GM19238 (cell line): ENCODE measurements at regions not wholly inside any gene's neighbourhood (a gene's known extent, or its start where the extent isn't known, plus 50 kb on each side); places are given as distances from the start of the nearest gene placed in this dataset.

Source experiments
- DNase-seq: peaks from one replicate; pipeline ENCODE4 v3.0.0; 2011; ENCODE audit warnings: low spot score; ENCODE audit not compliant: insufficient read length

GRCh38 chr13:34777089-34777913 lies 164.8 kb upstream of the NBEA start:
- DNase-seq, result no peak

GRCh38 chr13:34777914-34778303 lies 164.2 kb upstream of the NBEA start:
- no peak for DNase-seq

DNA sequence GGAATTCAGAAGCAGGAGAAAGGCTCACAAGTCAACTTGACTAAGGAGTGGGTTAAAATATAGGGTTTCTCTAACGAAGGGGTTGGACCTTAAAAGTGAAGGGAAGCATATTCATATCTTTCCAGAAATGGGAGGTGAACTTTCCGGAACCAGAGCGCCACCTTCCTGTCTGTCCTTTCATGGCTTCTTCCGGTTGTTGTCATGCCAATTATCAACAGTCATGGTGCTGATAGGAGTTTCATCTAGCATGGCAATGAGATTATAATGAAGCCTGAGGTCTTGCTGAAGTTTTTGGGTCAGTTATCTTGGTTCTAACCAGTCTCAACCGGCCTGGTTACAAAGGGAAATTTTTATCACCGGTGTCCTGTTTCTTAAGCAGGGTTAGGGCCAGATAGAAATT lies 162.9 kb upstream of the NBEA start:
- no peak for DNase-seq

DNA sequence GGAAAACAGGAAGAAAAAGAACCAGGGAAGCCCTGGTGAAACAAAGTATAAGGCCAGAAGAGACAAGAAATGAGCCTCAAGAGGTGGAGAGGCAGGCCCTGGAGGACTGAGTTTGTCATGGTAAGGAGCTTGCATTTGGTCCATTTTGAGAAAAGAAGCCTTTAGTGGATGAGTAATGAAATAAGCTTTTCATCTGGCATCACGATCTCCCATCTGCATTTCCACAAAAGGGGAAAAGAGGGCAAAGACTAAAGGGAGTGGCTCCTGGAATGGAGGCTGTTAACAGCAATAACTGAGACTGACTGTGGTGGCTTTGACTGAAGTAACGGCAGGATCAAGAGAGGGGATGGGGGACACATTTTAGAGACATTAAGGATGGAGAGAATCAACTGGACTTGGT lies 148.8 kb upstream of the NBEA start:
- no peak for DNase-seq

GRCh38 chr13:34803756-34804155 lies 138.3 kb upstream of the NBEA start:
- DNase-seq, result no peak

- no peak for DNase-seq
Observed at GRCh38 chr13:34805347-34805746, 136.7 kb upstream of the NBEA start.

- no peak for DNase-seq
Observed at GRCh38 chr13:34808649-34809048, 133.4 kb upstream of the NBEA start.

GRCh38 chr13:34810996-34811395 lies 131.1 kb upstream of the NBEA start:
- no peak for DNase-seq

DNA sequence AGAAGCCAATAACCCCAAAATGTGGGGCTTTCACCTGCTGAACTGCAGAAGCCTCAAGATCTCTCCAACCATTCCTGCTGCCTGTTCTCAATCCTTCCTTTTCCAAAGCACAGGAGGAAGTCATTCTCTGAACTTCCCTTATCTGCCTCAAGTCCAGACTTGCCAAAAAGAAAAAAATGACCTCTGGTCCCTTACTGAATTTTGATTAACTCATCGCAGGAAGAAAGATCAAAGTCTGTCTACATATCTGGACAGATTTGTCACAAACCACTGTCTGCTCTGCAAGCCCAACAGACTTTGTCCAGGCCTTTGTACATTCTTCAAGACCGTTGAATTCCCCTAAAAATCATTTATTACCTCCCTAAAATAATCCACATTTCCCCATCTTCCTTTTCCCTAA lies 126.5 kb upstream of the NBEA start:
- no peak for DNase-seq

DNA sequence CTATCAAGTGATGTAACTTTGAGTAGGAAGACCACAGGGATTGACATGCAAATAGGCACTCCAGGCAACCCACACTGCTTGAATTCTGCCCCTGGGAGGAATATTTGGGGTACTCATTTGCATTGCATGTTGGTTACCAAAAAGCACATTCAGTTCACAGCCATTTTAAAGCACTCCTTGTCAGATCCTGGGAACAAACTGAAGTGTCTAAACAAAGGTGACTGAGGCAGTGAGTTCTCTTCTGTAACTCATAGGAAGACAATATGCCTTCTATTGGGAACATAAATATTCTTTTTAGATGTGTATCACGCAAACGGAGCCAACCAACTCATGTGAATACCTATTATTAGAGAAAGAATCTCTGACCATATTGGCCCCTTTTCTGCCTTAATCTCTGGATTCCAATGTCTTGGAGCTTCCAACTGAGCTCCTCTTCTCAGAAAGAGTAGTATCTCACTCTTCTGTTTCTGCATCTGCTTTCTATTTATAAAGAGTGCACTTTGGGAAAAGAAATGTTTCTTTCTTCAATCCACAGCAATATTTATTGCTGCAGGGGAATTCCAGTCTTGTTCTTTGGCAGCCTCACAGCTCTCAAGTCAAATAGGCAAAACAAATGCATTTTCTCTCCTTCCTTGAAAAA lies 125.7 kb upstream of the NBEA start:
- DNase-seq, result no peak

DNA sequence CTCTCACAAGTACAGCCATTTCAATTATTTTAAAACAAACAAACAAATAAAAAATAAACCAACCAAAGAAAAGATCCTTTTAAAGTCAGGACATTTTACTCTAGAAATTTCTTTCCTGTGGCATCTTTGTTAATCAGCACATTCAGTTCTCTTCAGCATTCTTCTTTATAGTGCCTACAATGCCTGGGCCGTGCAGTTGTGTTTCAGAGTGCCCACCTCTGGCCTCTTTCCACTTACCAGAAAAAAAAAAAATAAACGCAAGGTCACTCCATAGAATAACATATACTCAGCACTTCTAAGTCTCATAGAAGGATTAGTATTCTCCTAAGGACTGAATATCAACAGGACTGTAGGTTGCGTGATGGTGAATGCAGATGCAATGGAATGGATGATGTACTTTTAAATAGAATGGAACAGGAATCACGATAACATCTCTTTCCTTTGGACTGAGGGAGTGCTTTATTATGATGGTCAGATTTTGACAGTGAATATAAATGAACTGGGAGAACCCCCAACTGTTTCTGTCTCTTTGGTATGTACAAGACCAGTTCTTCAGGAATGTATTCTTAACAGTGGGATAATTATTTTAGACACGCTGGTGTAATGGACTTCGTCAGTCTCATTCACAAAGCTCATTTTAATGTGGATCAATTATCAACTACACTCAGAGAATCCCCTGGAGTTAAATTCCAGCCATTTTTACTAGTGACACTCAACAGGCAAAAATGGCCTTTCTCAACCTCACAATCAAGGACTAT lies 125.0 kb upstream of the NBEA start:
- no peak for DNase-seq

DNA sequence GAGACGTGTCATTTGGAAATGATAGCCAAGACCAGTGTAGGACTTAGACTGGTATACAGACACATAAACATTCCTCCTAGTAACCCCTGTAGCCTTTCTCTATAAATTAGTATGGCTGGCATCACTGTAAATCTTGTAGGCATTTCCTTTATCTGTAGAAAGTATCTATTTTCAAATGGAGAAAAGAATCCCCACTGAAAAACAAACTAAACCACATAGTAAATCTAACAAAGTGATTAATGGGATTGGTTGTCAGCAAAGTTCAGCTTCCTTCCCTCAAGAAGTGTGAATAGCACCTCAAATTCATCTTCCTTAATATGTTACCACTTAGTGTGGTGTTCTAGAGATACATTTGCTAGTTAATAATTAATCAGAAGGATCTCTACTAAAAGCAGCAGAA lies 119.4 kb upstream of the NBEA start:
- no peak for DNase-seq

DNA sequence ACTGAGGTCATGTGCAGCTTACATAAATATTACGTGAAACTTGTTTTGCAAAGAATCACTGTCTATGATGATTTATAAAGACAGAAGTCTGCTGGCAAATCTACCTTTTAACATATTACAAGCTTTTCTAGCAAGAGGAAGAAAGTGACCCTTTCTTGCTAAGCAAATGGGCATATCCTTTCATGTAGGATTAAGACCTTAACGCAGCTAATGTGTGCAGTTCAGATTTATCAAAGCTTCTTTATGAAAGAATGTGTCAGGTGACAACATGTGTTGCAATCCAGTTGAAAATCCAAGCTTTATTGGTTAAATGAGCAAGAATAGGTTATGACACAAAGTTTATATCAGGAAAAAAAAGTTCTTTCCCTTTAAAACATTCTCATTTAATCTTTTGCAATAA lies 115.6 kb upstream of the NBEA start:
- DNase-seq, result no peak

DNA sequence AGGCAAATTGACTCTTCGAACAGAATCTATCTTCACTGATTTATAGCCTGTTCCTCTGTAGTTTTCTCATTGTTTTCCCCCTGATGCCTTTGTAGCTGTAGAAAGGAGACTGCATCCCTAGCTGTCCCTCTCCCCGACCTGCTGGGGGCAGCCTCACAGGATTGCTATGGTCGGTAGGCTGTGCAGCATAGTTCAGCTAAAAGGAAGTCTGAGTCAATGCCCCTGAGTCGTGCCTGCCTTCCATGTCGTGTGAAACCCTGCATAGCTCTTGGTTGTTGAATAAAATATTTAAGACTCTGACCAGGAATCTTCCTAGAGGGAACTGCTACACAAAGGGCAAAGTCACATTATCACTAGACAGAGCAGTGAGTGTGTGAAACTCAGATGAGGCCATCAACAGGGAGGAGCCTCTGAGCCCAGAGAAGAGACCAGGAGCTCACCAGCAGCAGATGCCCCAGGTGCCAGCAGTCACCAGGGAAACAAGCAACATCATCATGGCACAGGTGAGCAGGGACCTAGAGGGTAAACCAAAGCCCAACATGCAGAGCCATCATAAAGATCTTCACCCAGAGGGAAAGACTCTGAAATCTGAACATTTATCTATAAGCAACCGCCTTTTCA lies 108.4 kb upstream of the NBEA start:
- no peak for DNase-seq

GRCh38 chr13:34842466-34842865 lies 99.6 kb upstream of the NBEA start:
- no peak for DNase-seq

- no peak for DNase-seq
Observed at GRCh38 chr13:34847766-34848165, 94.3 kb upstream of the NBEA start.

GRCh38 chr13:34849406-34849805 lies 92.7 kb upstream of the NBEA start:
- DNase-seq, result no peak

DNA sequence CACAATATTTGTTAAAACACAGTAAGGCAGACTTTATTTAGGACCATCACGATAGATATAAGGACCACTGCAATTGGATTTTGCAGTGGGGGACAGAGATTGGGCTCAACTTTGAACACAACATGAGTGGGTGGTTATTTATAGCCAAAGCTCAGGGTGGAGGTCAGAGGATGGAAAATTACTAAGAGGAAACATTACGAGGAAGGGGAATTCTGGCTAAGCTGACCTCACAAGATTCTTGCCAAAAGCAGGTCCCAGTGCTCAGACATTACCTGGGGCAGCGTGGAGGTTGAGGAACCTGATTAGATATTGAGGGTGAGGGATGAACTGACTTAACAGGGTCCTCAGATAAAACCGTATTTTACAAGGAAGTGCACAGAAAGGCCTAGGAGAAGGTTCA lies 88.9 kb upstream of the NBEA start:
- DNase-seq, result no peak

GRCh38 chr13:34857558-34858325 lies 84.3 kb upstream of the NBEA start:
- no peak for DNase-seq

DNA sequence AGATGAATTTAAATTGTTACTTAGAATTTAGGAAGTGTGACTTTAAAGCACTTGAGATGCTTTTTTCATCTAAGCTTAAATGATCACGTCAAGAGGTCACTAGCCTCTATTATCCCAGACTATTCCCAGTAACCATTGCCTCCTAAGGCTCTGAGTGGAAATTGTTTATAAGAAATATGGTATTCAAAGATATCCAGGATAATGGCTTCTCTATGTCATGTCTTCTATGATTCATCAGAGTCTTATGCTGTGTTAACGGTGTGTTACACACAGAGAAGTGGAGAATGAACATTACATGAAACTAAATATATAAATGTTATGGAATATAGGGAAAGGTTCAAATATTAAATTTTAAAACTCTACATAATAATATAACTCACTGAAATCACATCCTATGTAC lies 79.8 kb upstream of the NBEA start:
- no peak for DNase-seq

DNA sequence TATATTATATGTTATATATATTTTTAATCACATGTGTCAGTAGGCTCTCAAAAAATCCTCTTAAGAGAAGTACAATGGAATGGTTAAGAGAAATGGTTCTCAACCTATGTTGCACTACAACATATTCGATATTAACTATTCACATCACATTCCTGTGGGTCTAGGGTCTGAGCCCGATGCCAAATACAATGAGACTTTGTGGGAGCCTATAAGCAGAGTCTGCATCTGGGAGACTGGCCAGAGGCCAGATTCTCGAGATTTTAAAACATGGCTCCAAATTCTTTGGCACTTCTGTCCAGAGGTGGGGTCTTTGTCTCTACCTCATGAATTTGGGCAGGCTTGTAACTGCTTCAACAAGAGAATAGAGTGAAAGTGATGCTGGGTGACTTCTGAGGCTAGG lies 79.4 kb upstream of the NBEA start:
- DNase-seq, result no peak
